ENCODE measurements at regions not wholly inside any gene's neighbourhood (a gene's known extent, or its start where the extent isn't known, plus 50 kb on each side); places are given as distances from the start of the nearest gene placed in this dataset.

- no peaks in the 10 kb centered on the region for H3K79me1 ChIP-seq (ENCODE audit: insufficient read depth, low read depth, low read length, poor library complexity, severe bottlenecking)
- Mint-ChIP-seq H3K9me3 (peaks cover 0 to 3% of the 10 kb centered on the region in 2 experiments; a peak in 2 of 5 replicates), H3K27ac (no peak overlapping the region), H3K4me1 (peaks cover 30 to 31% of the 10 kb centered on the region in 2 experiments), H3K36me3 (ENCODE audit: insufficient read depth in 1 of 3, low read depth in 3 of 3) (no peaks in the 10 kb centered on the region; a peak in 1 of 7 replicates), H3K27me3 (ENCODE audit: low read depth) (peaks cover 11% of the 10 kb centered on the region), H3K4me3 (no peak overlapping the region)
- peaks cover 12% of the 10 kb centered on the region; the same call in 1 of the 2 replicates for H3K27me3 ChIP-seq (ENCODE audit: insufficient read depth, low read length)
- no peak overlapping the region for H4K5ac ChIP-seq (ENCODE audit: insufficient read length, low read depth, low read length)
- H4K8ac ChIP-seq (replicated peaks; ENCODE audit: insufficient read length, low read depth, low read length): no peak overlapping the region
- no peak for TF ChIP-seq CTCF (conservative IDR thresholded peaks at IDR 0.05)
- peaks cover 5% of the 10 kb centered on the region; the same call in 1 of the 2 replicates for H3K4me1 ChIP-seq (ENCODE audit: insufficient read depth, low read length)
- H2AK5ac ChIP-seq (ENCODE audit: insufficient read length, low read length): no peak overlapping the region
- no peak overlapping the region for H4K91ac ChIP-seq (ENCODE audit: insufficient read length, low read depth, low read length)
- H4K20me1 ChIP-seq (ENCODE audit: control insufficient read depth, insufficient read depth, insufficient read length): no peaks in the 10 kb centered on the region
- H2AFZ ChIP-seq (ENCODE audit: low read length): no peak overlapping the region
- H2BK120ac ChIP-seq (ENCODE audit: low read depth, low read length, poor library complexity, severe bottlenecking): no peak overlapping the region
- no peak overlapping the region for H3K14ac ChIP-seq (ENCODE audit: insufficient read depth, low read length)
- no peak overlapping the region for H3K4me2 ChIP-seq (ENCODE audit: insufficient read depth, insufficient read length, low read length)
- no peaks in the 10 kb centered on the region for H3K79me2 ChIP-seq (ENCODE audit: insufficient read depth, low read length)
- no peaks in the 10 kb centered on the region for H3K9me3 ChIP-seq (ENCODE audit: control insufficient read depth, low read depth, low read length)
- no peak overlapping the region for H3K18ac ChIP-seq (ENCODE audit: insufficient read length, low read depth, low read length)
- no peak overlapping the region for H3K27ac ChIP-seq (ENCODE audit: insufficient read length, low read depth, low read length)
- no peak overlapping the region for H2BK20ac ChIP-seq (ENCODE audit: low read depth, low read length, poor library complexity, severe bottlenecking)
- WGBS (ENCODE audit: extremely low coverage, insufficient read length, low lambda C conversion rate): no CpG with 5 or more reads among the region's 4 CpGs
- no peak overlapping the region for H3T11ph ChIP-seq (ENCODE audit: low read length)
- no peak for DNase-seq
- no peak overlapping the region for H3K23ac ChIP-seq (ENCODE audit: insufficient read length, low read depth, low read length)
- H2BK12ac ChIP-seq (ENCODE audit: insufficient read length, low read depth, low read length): no peak overlapping the region
- no peak overlapping the region for H2BK5ac ChIP-seq (ENCODE audit: insufficient read length, low read length)
- no peak overlapping the region for H2BK15ac ChIP-seq (ENCODE audit: low read depth, low read length)
- H3K23me2 ChIP-seq (ENCODE audit: insufficient read length, low read depth, low read length, poor library complexity, severe bottlenecking): no peaks in the 10 kb centered on the region
- H3K9ac ChIP-seq (ENCODE audit: extremely low read depth, insufficient read length, low read length): no peak overlapping the region
- H3K56ac ChIP-seq (ENCODE audit: insufficient read length, low read depth, low read length): no peak overlapping the region
- H3K4ac ChIP-seq (ENCODE audit: low read depth, low read length): no peak overlapping the region
These were observed 226.2 kb upstream of the ARGLU1 start for GRCh38 chr13:106794117-106794516.

All from H9 (cell line).